GM12872 (cell line): ENCODE measurements at regions not wholly inside any gene's neighbourhood (a gene's known extent, or its start where the extent isn't known, plus 50 kb on each side); places are given as distances from the start of the nearest gene placed in this dataset.
A peak's percentile ranks its signal among the peaks of the same experiment; 100 is the strongest.

Source experiments
- TF ChIP-seq, protein P1 (sequence below): IDR thresholded peaks from 3 replicates; pipeline ENCODE4 v1.5.1; 2011; ENCODE audit warnings: low read depth, mild to moderate bottlenecking, low read length, moderate library complexity; ENCODE audit not compliant: insufficient read depth

DNA sequence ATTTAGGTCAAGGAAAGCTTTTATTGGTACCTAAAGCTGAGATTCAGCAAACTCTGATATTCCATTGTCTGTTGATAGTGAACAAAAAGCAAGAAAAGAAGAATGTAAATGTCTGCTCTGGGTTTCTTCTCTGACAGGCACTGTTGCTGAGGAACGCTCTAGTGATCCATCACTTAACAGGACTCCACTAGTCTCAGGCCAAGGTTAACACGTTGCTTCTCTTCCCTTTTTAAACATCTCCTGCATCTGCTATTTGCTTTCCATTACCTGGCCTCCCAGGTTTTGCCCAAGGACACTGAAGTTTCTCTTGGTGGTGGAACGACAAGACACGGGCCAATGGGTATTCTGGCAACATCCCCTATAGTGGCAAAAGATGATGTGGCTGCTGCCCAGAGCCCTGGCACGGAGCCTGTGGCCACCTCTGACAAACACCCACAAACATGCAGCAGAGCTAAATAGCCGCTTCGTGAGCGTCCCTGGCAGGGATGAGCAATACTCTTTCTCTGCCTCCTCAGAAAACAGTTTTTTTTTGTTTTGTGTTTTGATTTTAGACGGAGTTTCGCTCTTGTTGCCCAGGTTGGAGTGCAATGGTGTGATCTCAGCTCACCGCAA is 97.8 kb upstream of the AKAP13 start:
- TF ChIP-seq, protein P1, sequence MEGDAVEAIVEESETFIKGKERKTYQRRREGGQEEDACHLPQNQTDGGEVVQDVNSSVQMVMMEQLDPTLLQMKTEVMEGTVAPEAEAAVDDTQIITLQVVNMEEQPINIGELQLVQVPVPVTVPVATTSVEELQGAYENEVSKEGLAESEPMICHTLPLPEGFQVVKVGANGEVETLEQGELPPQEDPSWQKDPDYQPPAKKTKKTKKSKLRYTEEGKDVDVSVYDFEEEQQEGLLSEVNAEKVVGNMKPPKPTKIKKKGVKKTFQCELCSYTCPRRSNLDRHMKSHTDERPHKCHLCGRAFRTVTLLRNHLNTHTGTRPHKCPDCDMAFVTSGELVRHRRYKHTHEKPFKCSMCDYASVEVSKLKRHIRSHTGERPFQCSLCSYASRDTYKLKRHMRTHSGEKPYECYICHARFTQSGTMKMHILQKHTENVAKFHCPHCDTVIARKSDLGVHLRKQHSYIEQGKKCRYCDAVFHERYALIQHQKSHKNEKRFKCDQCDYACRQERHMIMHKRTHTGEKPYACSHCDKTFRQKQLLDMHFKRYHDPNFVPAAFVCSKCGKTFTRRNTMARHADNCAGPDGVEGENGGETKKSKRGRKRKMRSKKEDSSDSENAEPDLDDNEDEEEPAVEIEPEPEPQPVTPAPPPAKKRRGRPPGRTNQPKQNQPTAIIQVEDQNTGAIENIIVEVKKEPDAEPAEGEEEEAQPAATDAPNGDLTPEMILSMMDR = no peak

DNA sequence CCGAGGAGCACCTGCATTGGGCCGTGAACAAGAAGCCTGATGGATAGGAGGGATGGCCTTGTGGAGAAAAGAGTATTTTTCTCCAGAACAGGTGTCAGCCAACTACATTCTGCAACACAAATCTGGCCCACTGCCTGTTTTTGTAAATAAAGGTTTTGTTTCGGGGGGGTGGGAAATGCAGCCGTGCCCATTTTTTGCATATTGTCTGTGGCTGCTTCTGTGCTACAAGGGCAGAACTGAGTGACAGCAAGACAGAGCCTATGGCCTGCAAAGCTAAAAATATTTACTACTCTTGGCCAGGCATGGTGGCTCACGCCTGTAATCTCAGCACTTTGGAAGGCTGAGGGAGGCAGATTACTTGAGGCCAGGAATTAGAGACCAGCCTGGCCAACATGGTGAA is 95.9 kb upstream of the AKAP13 start:
- TF ChIP-seq, protein P1 = no peak

DNA sequence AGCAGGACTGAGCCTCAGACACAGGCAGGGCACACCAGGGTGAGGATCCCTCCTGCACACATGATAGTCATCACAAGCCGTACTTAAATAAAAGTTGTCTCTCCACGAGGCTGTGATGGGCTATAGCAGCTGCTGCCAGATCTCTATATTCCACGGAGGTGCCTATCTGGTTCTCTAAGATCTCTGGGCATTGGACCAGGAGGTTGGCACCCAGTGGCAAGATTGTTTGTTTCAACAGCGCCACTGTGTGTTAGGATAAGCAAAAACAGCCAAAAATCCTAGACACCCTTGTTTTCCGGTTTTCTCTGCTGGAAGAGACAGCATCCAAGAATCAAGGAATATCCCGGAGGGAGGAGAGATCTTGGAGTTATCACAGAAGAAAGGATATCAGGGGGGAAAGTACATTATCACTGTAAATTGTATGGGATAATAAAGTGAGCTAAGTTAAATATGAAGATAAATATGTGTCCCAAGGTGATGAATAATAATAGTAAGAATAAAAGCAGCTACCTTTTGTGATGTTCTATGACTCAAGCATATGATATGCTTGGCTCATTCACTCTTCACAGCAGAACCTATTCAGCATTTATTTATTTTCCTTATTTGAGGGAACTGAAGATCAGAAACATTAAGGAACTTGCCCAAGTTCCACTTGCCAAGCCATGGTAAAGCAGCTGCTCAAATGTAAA is 90.6 kb upstream of the AKAP13 start:
- TF ChIP-seq, protein P1 = peak; percentile 68

DNA sequence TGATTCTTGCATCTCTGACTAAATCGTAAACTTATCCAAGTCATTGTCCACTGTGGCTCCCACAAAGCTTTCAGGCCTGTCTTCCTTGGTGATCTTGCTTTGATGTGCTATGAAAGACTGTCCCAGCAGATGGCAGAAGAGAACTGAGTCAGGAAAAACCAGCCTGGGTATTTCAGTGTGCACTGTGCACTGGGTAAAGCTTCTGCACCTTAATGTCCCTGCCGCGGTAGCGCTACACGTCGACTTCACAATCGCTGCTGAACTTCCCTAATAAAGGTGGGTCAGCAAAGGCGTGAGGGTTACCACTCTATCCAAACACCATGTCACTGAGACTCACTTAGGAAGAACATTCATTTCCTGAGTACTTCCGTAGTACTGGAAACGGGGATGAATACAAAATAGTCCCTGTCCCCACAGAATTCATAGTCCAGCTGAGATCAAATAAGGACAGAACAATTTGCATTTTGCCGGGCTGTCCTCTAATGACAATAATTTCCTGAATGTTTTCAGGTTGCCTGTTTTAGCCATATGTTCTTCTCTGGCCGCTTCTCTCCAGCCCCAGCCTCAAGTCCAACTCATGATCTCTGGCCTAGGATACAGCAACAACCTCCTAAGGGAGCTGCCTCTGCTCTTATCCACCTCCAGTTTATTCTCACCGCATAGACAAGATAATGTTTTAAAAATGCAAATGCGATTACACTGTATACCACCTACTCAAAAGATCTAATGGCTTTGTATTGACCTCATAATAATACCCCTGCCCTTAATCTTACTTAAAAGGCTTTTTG is 83.6 kb upstream of the AKAP13 start:
- TF ChIP-seq, protein P1 = peak; percentile 79

DNA sequence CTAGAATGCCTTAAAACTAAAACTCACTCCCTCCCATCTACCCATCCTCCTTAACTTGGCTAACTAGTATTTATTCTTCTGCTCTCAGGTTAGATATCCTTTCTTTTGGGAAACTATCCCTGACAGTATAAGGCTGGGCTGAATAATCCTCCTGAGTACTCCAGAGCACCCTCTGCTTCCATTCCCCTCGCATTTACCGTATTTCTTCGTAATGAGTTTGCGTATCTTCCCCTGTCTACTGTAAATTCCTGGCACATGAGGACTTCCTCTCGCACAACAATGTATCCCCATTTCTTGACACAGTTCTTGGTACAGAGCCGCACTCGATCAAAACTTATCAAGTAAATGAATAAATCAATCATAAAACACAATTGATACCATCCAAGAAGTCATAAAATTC is 82.9 kb upstream of the AKAP13 start:
- TF ChIP-seq, protein P1 = no peak

GRCh38 chr15:85298366-85298765 is 82.0 kb upstream of the AKAP13 start:
- TF ChIP-seq, protein P1 = no peak

GRCh38 chr15:85298941-85299340 is 81.5 kb upstream of the AKAP13 start:
- TF ChIP-seq, protein P1 = no peak
